Uterus (tissue), 2 donors: ENCODE measurements at regions not wholly inside any gene's neighbourhood (a gene's known extent, or its start where the extent isn't known, plus 50 kb on each side); places are given as distances from the start of the nearest gene placed in this dataset.

Experiments
- CTCF ChIP-seq, 4 experiments: fragments of 200-600 bp in 2 of 4; fragments of 450-650 bp in 2 of 4; sonication (generic) in 2 of 4; IDR thresholded peaks; one replicate each; pipeline ENCODE4 v1.5.1; 2016 to 2019; ENCODE audit warnings: antibody characterized with exemption in 4 of 4, mild to moderate bottlenecking in 2 of 4, moderate library complexity in 1 of 4
- POLR2A ChIP-seq, 2 donors: fragments of 450-650 bp; IDR thresholded peaks; one replicate each; pipeline ENCODE4 v1.6.1; 2016; ENCODE audit warnings: antibody characterized with exemption in 2 of 2, mild to moderate bottlenecking in 1 of 2, moderate library complexity in 1 of 2

GRCh38 chr15:39156166-39156565 lies 424.7 kb upstream of the THBS1 start:
- TF ChIP-seq CTCF (IDR thresholded peaks at IDR 0.05) (no peak), POLR2A (IDR thresholded peaks at IDR 0.05) (no peak)
